ENCODE measurements at regions not wholly inside any gene's neighbourhood (a gene's known extent, or its start where the extent isn't known, plus 50 kb on each side); places are given as distances from the start of the nearest gene placed in this dataset.

GRCh38 chr20:59393142-59393541 is 92.7 kb downstream of the EDN3 start:
- TF ChIP-seq CTCF (IDR thresholded peaks at IDR 0.05) (no peak), POLR2A (IDR thresholded peaks at IDR 0.05) (no peak)

Measured in vagina (tissue), 2 donors.